ENCODE measurements at regions not wholly inside any gene's neighbourhood (a gene's known extent, or its start where the extent isn't known, plus 50 kb on each side); places are given as distances from the start of the nearest gene placed in this dataset.

DNA sequence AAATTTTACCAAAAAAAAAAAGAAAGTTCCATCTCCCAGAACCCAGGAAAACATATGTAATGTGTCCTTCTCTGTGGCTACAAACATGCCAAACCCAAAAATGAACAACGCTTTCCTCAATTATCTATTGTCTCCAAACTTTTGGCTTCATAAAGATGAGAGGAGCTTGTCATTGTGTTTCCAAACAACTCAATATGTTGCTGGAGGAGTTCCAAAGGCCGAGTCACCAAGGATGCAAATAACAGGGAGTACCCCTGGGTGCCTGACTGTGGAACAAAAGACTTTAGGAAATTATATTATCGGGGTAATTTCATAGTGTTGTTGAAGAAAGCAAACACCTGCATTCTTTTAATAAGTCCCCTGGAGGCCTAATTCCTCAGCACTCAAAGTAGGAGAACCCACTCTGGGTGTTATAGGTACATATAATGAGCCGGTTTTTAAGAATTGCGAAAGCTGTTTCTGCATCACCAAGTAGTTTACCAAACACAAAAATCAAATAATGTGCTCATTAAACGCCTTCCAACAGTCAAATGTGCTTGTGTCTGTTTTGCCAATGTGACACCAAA, 206.3 kb upstream of the PRICKLE2 start:
- Histone ChIP-seq H3K27ac (no peak overlapping the region), H3K9me3 (no peaks in the 10 kb centered on the region), H3K27me3 (no peaks in the 10 kb centered on the region), H3K4me1 (no peaks in the 10 kb centered on the region), H3K36me3 (no peaks in the 10 kb centered on the region), H3K4me3 (replicated peaks in 1 of 3) (no peak overlapping the region)
- TF ChIP-seq POLR2A (IDR thresholded peaks at IDR 0.05) = no peak
- TF ChIP-seq, protein P1, sequence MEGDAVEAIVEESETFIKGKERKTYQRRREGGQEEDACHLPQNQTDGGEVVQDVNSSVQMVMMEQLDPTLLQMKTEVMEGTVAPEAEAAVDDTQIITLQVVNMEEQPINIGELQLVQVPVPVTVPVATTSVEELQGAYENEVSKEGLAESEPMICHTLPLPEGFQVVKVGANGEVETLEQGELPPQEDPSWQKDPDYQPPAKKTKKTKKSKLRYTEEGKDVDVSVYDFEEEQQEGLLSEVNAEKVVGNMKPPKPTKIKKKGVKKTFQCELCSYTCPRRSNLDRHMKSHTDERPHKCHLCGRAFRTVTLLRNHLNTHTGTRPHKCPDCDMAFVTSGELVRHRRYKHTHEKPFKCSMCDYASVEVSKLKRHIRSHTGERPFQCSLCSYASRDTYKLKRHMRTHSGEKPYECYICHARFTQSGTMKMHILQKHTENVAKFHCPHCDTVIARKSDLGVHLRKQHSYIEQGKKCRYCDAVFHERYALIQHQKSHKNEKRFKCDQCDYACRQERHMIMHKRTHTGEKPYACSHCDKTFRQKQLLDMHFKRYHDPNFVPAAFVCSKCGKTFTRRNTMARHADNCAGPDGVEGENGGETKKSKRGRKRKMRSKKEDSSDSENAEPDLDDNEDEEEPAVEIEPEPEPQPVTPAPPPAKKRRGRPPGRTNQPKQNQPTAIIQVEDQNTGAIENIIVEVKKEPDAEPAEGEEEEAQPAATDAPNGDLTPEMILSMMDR (IDR thresholded peaks at IDR 0.05) = no peak
- no peak for DNase-seq
- 69 to 78% methylated on average over 6 of the region's 6 CpGs for WGBS, 2 donors
- intact Hi-C loops (cut with DNase I) = no loop called here

DNA sequence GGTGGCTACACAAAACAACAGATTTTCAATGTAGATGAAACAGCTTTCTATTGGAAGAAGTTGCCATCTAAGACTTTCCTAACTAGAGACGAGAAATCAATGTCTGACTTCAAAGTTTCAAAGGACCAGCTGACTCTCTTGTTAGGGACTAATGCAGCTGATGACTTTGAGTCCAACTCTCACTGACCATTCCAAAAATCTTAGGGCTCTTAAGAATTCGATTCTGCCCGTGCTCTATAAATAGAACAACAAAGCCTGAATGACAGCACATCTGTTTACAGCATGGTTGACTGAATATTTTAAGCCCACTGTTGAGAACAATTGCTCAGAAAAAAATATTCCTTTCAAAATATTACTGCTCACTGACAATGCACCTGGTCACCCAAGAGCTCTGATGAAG, 202.4 kb upstream of the PRICKLE2 start:
- DNase-seq = no peak
- no peaks in the 10 kb centered on the region for H3K4me1 ChIP-seq
- H3K9me3 ChIP-seq = no peaks in the 10 kb centered on the region
- intact Hi-C loops (cut with DNase I) = no loop called here
- H3K4me3 ChIP-seq (replicated peaks in 1 of 3) = no peak overlapping the region
- no peak overlapping the region for H3K27ac ChIP-seq
- H3K27me3 ChIP-seq = no peaks in the 10 kb centered on the region
- TF ChIP-seq, protein P1 (IDR thresholded peaks at IDR 0.05) = no peak
- no peak for TF ChIP-seq POLR2A (IDR thresholded peaks at IDR 0.05)
- 80 to 86% methylated on average over 3 of the region's 3 CpGs for WGBS, 2 donors
- no peaks in the 10 kb centered on the region for H3K36me3 ChIP-seq

DNA sequence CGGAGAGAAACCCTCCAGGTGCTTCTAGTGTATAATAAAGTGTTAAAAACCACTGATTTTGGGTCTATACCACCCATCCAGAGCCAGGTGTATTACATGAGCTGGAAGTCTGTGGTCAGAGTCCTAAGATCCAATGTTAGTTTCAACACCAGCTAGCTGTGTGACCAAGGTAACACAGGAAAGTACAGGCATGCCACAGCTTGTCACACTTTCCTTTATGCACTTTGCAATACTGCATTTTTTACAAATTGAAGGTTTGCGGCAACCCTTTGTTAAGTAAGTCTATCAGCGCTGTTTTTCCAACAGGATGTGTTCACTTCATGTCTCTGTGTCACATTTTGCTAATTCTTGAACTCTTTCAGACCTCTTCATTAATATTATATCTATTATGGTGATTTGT, 201.3 kb upstream of the PRICKLE2 start:
- Histone ChIP-seq H3K36me3 (no peaks in the 10 kb centered on the region), H3K9me3 (no peaks in the 10 kb centered on the region), H3K27ac (no peak overlapping the region), H3K4me1 (no peaks in the 10 kb centered on the region), H3K4me3 (replicated peaks in 1 of 3) (no peak overlapping the region), H3K27me3 (no peaks in the 10 kb centered on the region)
- TF ChIP-seq POLR2A (IDR thresholded peaks at IDR 0.05) = no peak
- TF ChIP-seq, protein P1 (IDR thresholded peaks at IDR 0.05) = no peak
- intact Hi-C loops (cut with DNase I) = no loop called here
- 95 to 97% methylated on average over 3 of the region's 3 CpGs for WGBS, 2 donors
- no peak for DNase-seq

DNA sequence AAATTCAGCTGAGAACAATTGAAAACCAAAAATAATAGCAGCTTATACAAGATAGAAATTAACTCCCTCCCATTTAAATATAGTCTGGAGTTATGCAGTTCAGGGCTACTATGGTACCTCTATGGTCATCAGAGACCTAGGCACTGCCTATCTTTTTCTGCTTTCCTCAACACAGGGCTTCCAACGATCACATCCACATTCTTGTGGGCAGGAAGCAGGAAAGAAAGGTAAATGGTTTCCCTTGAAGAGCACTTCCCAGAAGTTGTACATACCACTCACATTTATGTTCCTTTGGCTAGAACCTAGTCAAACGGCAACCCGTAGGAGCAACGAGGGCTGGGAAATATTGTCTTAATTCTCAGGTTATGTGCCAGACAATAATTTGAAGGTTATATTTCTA, 197.7 kb upstream of the PRICKLE2 start:
- 51 to 60% methylated on average over 4 of the region's 4 CpGs for WGBS, 2 donors
- no peak for DNase-seq
- H3K4me3 ChIP-seq (replicated peaks in 1 of 3) = no peak overlapping the region
- H3K36me3 ChIP-seq = no peaks in the 10 kb centered on the region
- TF ChIP-seq, protein P1 (IDR thresholded peaks at IDR 0.05) = no peak
- no peak for TF ChIP-seq POLR2A (IDR thresholded peaks at IDR 0.05)
- peaks cover 0 to 3% of the 10 kb centered on the region in 2 donors for H3K4me1 ChIP-seq
- H3K27me3 ChIP-seq = no peaks in the 10 kb centered on the region
- no peaks in the 10 kb centered on the region for H3K9me3 ChIP-seq
- no peak overlapping the region for H3K27ac ChIP-seq
- intact Hi-C loops (cut with DNase I) = no loop called here

DNA sequence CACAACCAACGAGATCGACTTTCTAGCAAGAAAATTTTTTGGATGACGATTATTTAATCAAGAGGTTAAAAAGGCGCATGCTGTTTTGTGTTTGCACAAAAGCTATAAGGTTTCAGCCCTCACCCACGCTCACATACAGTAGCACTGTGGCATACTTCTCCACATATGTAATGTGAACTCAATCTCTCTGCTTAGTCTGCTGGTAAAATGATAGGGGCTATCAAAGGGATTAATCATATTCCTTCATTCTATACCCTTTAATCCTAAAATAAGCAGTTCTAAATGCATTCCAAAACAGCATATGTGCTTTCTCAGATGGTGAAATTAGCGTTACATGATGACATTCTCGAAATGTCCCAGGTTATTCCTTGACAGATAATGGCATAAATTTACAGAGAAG, 196.9 kb upstream of the PRICKLE2 start:
- WGBS, 2 donors = 80 to 89% methylated on average over 7 of the region's 7 CpGs
- no peak for DNase-seq
- TF ChIP-seq POLR2A (IDR thresholded peaks at IDR 0.05) = no peak
- TF ChIP-seq, protein P1 (IDR thresholded peaks at IDR 0.05) = no peak
- H3K4me1 ChIP-seq = peaks cover 0 to 8% of the 10 kb centered on the region in 2 donors
- no peak overlapping the region for H3K27ac ChIP-seq
- no peaks in the 10 kb centered on the region for H3K36me3 ChIP-seq
- intact Hi-C loops (cut with DNase I) = no loop called here
- no peaks in the 10 kb centered on the region for H3K9me3 ChIP-seq
- no peaks in the 10 kb centered on the region for H3K27me3 ChIP-seq
- no peak overlapping the region for H3K4me3 ChIP-seq (replicated peaks in 1 of 3)
